Suppressor macrophage treated with lipopolysaccharide for 1 hour (primary cell): ENCODE measurements at regions not wholly inside any gene's neighbourhood (a gene's known extent, or its start where the extent isn't known, plus 50 kb on each side); places are given as distances from the start of the nearest gene placed in this dataset.

Experiments
- DNase-seq, 3 donors: peaks; one replicate each; pipeline ENCODE4 v3.0.0-alpha.2; 2020 to 2022

GRCh38 chr9:120202856-120203654 is 376.9 kb downstream of the CDK5RAP2 start:
- DNase-seq = no peak

DNA sequence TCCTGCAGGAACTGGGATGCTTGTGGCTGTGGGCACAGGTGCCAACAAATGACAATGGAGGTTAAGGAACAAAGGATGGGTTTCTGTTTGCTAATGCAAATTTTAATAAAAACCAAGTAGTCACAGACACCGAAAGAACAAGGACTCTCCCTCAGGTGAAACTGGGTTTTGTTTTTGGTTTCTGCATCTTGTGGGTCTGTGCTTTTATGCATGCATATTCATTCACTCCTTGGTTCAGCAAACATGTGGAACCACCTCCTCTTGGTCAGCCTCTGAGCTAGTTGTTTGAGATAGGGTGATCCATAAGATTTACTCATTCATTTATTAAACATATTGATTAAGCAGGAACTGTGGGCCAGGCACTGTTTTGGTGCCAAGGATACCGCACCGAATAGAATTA is 381.9 kb downstream of the CDK5RAP2 start:
- DNase-seq = no peak

DNA sequence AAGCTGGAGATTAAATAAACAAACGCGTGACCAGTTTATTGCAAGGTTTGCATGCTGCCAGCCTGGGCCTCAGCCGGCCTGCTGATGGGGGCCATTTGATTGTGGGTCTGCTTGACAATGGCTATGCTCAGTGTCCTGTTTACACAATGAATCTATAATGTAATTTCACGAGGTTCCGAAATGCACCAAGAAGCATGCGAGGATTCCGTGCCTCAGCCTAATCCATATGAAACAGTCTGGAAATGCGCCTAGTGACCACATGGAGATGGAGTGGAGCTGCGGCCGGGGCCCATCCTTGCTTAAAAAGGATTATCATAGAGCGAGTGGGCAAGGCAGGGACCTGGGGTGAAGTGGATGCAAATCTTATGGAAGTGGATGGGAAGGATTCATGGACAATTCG is 382.4 kb downstream of the CDK5RAP2 start:
- no peak for DNase-seq

- DNase-seq = no peak
Measured at GRCh38 chr9:120191141-120191540, 388.8 kb downstream of the CDK5RAP2 start.

DNA sequence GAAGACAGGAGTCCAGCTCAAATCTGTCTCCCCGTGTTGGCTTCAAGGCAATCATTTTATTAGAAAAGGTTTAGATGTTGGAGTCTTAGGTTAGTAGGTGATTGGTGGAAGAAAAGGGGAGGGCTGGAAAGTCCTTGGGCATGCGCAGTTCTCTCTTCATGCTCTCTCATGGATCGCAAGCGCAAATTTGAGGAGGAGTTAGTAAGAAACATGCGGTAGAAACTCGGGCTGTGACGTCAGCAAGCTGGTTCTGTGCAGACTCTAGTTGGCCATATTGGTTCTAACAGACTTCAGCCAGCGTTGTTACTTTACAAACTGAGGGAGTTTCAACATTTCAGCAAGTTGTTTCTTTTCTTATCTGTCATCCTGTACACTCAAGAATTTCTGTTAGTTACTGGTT is 392.2 kb downstream of the CDK5RAP2 start:
- DNase-seq = no peak

DNA sequence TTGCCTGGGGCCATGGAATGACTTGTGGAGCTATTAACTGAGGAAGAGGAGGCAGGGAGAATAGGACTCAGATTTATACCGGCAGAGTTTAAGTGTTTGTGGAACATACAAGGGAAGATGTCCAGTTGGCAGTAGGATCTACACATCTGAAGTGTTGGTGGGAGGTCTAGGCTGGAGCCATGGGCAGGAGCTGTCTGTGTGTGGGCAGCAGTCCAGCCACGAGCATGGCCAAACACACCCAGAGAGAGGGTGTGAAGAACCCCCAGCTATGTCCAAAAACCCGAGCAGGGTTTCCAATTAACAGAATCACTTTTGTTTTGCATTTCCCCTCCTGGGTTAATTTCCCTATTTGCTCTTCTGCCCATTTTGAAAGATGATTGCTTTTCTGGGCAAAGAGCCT is 393.7 kb downstream of the CDK5RAP2 start:
- DNase-seq = no peak

GRCh38 chr9:120184266-120184665 is 395.7 kb downstream of the CDK5RAP2 start:
- DNase-seq = no peak

GRCh38 chr9:120183615-120184014 is 396.4 kb downstream of the CDK5RAP2 start:
- DNase-seq = no peak

GRCh38 chr9:120182011-120182410 is 398.0 kb downstream of the CDK5RAP2 start:
- DNase-seq = no peak

GRCh38 chr9:120177121-120177520 is 402.8 kb downstream of the CDK5RAP2 start:
- DNase-seq = no peak

- no peak for DNase-seq
Measured at GRCh38 chr9:120175031-120175430, 404.9 kb downstream of the CDK5RAP2 start.

GRCh38 chr9:120161776-120162175 is 418.2 kb downstream of the CDK5RAP2 start:
- no peak for DNase-seq

DNA sequence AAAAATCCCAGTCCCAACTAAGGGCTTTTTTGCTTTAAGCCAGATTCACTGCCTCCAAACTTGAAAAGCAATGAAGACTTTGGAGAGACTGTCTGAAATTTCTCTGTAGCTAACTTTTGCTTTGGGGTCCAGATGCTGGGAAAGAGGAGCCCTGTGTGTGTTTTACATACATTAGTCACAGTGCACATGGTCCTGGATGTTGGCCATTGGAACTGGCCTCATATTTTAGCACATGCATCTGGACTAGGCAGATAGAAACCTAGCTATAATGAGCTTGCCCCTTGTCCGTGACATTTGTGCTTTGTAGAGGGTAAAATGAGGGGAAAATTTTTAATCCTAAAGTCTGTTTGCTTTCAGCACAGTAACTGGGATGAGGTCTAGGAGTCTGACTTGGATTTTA is 421.7 kb downstream of the CDK5RAP2 start:
- DNase-seq = no peak

- no peak for DNase-seq
Measured at GRCh38 chr9:120156376-120156775, 423.6 kb downstream of the CDK5RAP2 start.

DNA sequence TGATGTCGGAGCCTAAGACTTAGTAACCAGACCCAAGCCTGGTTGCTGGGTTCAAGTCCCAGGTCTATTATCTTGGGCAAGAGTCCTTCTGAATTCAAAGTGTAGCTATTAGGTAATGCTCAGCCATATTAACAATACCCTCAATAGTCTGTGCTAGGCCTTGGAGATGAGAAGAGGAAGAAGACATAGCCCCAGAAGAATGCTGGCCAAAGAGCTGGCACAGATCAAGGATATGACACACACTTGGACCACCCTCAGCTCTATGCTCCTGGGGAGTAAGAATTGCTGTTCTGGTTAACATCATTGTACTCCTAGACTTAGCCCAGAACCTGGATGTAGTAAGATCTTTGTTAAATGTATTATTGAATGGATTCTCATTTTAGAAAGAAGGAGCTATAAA is 426.7 kb downstream of the CDK5RAP2 start:
- DNase-seq = no peak

DNA sequence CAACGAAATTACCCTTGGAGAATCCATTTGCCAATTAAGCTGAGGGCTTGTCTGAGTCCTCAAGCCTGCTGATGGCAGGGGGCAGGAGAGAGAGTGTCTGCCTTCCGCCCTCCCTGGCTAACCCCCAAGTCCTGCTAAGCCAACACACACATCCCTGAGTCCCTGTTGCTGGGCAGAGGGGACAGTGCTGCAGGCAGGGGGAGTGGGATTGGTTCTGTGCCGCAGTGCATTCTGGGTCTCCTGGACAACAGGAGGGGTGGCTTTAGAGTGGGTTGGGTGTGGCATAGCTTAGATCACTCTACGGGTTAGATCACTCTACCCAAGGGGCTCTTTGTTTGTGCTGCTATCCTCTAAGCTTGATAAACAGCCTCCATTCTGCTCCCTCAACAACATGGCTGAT is 427.7 kb downstream of the CDK5RAP2 start:
- no peak for DNase-seq

DNA sequence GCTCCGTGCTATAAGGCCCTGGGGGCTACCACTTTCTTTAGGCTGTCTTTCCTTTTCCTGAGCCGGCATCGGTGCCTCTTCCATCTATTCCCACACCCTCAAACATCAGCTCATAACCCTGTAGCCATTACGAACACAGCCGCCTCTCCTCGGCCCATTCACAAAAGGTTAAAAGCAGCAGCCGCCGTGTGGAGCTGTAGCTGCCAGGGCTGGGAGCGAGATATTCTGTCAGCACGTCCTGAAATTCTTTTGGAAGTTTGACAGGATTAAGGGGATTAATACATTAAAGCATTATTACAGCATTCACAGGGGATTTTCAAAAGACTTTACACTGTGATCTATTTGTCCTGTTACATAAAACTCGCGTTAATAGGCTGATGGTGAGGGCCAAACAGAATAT is 428.2 kb downstream of the CDK5RAP2 start:
- no peak for DNase-seq

DNA sequence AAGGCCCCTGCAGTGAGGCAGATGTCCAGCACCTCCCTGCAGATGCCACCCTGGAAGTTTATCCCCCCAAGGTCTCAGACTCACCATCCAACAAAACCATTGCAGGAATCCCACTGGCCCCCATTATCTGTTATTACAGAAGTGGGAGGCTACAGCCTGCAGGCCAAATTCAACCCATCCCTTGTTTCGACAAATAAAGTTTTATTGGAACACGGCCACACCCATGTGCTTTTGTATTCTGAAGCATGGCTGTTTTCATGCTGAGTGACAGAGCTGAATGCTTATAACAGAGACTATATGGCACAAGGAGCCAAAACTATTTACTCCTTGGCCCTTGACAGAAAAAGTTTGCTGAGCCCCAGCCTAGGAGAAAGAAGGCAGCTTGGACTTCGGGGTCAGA is 428.8 kb downstream of the CDK5RAP2 start:
- DNase-seq = no peak

- DNase-seq = no peak
Measured at GRCh38 chr9:120138955-120139354, 441.0 kb downstream of the CDK5RAP2 start.

GRCh38 chr9:120137186-120137840 is 442.7 kb downstream of the CDK5RAP2 start:
- DNase-seq = no peak

DNA sequence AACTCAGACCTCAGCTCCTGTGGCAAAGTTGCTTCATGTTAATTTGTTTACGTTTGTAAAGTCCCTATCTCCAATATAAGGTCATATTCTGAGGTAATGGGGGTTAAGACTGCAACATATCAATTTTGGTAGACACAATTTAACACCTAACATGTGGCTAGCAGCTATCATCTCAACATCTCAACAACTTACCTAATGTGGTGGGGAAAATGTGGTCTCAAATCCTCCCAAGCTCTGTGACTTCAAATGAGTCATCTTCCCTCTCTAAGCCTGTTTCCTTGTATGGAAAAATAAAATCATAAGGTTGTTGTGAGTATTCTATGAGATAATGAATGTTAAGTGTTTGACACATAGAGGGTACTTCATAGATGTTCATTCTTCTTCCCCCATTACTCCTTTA is 443.3 kb downstream of the CDK5RAP2 start:
- DNase-seq = no peak

- no peak for DNase-seq
Measured at GRCh38 chr9:120117081-120117480, 462.9 kb downstream of the CDK5RAP2 start.

DNA sequence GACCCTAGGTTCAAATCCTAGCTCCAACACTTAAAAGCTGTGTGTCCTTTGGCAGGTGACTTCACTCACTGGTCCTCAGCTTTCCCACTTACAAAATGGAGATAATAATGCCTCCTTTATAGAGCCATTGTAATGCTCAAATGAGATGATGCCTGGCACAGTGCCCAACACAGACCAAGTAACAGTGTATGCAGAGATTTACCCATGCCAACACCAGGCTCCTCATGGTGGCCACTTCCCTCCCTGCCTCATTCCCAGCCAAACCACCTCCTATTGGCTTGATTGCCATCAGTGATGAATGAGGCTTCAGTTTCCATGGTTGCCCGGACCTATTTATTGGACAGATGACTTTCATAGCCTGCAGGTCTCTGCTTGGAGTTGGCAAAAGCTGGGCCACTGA is 469.4 kb downstream of the CDK5RAP2 start:
- DNase-seq = no peak

DNA sequence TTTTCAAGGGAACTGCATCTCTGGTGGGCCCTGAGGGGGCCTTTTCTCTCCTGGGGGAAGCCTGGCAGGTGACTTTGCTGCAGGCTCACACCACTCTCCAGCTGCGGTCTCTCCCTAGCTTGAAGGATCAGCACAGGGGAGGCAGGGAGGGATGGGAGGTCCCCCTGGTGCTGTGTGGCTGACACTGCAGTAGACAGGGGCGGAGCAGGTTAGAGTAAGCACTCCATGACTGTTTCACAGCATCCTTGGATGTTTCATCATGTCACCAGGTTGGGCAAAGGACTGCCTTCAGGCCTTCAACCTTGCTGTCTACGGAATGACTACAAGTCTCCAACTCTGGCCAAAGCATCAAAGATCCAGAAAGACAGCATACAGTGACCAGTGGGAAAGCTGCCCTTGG is 470.7 kb downstream of the CDK5RAP2 start:
- DNase-seq = no peak

DNA sequence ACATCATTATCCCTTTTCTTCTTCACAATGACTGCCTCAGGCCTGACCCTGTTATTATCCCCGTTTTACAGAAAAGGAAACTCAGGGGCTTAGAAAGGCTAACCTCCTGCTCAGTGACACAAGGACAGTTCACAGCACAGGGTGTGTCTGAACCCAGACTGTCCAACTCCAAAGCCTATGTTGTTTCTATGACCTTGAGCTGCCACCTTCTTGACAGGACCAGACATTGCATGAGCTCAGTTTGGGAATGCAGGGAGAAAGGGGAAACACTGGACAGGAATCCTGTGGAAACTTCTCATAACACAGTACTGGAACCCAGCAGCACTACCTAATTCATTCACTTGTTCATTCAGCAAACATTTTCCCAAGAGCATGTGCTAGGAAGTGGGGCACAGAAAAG is 472.8 kb downstream of the CDK5RAP2 start:
- DNase-seq = no peak
